Nephron progenitor cell (in vitro differentiated cells): ENCODE measurements at regions not wholly inside any gene's neighbourhood (a gene's known extent, or its start where the extent isn't known, plus 50 kb on each side); places are given as distances from the start of the nearest gene placed in this dataset.

Experiments
- DNase-seq: peaks from one replicate; pipeline ENCODE4 v3.0.0; 2021
- H3K27ac Mint-ChIP-seq: 2 replicates; pipeline ENCODE4 v1.8.0; 2021; ENCODE audit warnings: mild to moderate bottlenecking, moderate library complexity, mixed read lengths
- H3K27me3 Mint-ChIP-seq: 2 replicates; pipeline ENCODE4 v1.8.0; 2021; ENCODE audit warnings: mild to moderate bottlenecking, low read depth, mixed read lengths; ENCODE audit not compliant: poor library complexity
- H3K36me3 Mint-ChIP-seq: 2 replicates; pipeline ENCODE4 v1.8.0; 2021; ENCODE audit warnings: low read depth, mixed read lengths
- H3K4me1 Mint-ChIP-seq: 2 replicates; pipeline ENCODE4 v1.8.0; 2021; ENCODE audit warnings: mixed read lengths
- H3K4me3 Mint-ChIP-seq: 2 replicates; pipeline ENCODE4 v1.8.0; 2021; ENCODE audit warnings: mild to moderate bottlenecking, moderate library complexity, mixed read lengths
- H3K9me3 Mint-ChIP-seq: 2 replicates; pipeline ENCODE4 v1.8.0; 2021; ENCODE audit warnings: mild to moderate bottlenecking, moderate library complexity, mixed read lengths
- CTCF ChIP-seq: fragments of 200-600 bp; sonication (generic); IDR thresholded peaks from 2 replicates; pipeline ENCODE4 v1.5.0; 2021; ENCODE audit warnings: antibody characterized with exemption

DNA sequence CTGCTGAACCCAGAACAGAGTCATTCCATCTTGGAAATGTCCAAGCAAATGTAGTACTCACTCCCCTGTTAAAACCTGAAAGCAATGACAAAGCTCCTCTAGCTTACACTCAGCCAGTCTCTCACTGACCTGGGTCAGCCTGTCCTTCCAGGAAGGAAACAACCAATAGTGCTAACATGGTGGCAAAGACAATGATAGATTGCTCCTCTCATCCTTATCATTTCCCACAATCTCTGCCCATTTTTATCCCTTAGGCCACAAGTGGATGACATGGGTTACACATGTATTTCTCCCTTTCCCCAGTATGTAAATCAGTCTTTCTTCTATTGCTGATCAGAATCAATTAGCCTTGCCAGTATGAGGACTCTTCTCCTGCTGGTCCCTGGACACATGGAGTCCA is 154.6 kb upstream of the SESN3 start:
- DNase-seq: no peak
- Mint-ChIP-seq H3K9me3 (no peaks in the 10 kb centered on the region), H3K27ac (no peak overlapping the region), H3K36me3 (no peaks in the 10 kb centered on the region), H3K4me1 (no peaks in the 10 kb centered on the region), H3K4me3 (no peak overlapping the region), H3K27me3 (peaks cover 7% of the 10 kb centered on the region)
- no peak for TF ChIP-seq CTCF

DNA sequence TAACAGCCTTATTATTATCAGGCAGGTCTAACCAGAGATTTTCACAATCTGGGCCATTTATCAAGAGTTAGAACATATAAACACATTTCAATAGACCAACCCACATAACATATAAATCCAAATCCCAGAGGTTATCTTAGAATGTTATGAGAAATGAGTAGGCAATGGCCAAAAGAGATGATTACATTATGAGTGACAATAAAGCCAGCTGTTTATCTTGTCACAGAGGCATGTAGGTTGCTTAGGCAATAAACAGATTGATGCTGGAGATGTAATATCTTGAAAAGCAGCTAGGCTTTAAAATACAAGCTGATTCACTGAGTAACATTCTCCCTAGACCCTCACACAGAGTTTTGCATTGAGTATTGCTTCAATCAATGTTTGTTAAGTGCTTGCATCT is 148.5 kb upstream of the SESN3 start:
- Mint-ChIP-seq H3K4me1 (peaks cover 26% of the 10 kb centered on the region), H3K9me3 (no peaks in the 10 kb centered on the region), H3K27ac (no peak overlapping the region), H3K36me3 (no peaks in the 10 kb centered on the region), H3K4me3 (no peak overlapping the region), H3K27me3 (peaks cover 4% of the 10 kb centered on the region)
- no peak for DNase-seq
- no peak for TF ChIP-seq CTCF

DNA sequence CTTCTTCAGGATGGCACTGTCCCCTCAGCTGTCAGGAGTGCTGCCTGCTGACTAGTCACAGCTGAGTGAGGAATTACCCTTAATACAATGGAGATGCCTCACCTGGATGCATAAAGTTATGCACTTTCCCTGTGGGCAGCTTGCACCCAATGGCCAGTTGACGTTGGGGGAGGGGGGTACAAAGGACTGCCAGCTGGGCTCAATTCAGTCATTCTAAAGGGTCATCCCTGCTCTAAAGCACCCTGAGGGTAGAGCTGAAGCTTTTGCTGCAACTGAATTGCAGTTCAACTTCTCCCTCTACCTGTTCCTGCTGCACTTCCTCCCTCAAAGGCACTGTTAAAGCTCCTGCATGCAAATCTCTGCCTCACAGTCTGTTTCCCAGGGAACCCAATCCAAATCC is 147.8 kb upstream of the SESN3 start:
- peaks cover 4% of the 10 kb centered on the region for H3K27me3 Mint-ChIP-seq
- no peak for TF ChIP-seq CTCF
- H3K9me3 Mint-ChIP-seq: no peaks in the 10 kb centered on the region
- DNase-seq: no peak
- H3K4me3 Mint-ChIP-seq: no peak overlapping the region
- H3K36me3 Mint-ChIP-seq: no peaks in the 10 kb centered on the region
- peaks cover 26% of the 10 kb centered on the region for H3K4me1 Mint-ChIP-seq
- no peak overlapping the region for H3K27ac Mint-ChIP-seq

- H3K36me3 Mint-ChIP-seq: no peaks in the 10 kb centered on the region
- peaks cover 4% of the 10 kb centered on the region for H3K27me3 Mint-ChIP-seq
- no peak for TF ChIP-seq CTCF
- H3K4me1 Mint-ChIP-seq: peaks cover 26% of the 10 kb centered on the region
- no peaks in the 10 kb centered on the region for H3K9me3 Mint-ChIP-seq
- H3K27ac Mint-ChIP-seq: no peak overlapping the region
- no peak overlapping the region for H3K4me3 Mint-ChIP-seq
- DNase-seq: peak; percentile 17
These were observed 147.1 kb upstream of the SESN3 start for GRCh38 chr11:95378111-95378510.

DNA sequence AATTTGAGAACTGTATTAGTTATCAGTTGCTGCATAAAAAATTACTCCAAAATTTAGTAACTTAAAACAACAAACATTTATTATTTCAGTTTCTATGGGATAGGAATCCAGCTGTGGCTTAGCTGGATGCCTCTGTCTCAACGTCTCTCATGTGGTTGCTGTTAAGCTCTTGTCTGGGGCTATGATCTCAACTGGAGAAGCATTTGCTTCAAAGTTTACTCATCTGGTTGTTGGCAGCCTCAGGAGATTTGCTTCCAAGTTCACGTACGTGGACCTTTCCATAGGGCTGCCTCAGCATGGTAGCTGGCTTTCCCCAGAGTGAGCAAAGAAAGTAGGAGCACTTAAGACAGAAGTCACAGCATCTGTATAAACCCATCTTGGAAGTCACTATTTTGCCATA is 144.9 kb upstream of the SESN3 start:
- TF ChIP-seq CTCF: no peak
- Mint-ChIP-seq H3K27me3 (peaks cover 2% of the 10 kb centered on the region), H3K27ac (no peak overlapping the region), H3K9me3 (no peaks in the 10 kb centered on the region), H3K4me3 (no peak overlapping the region), H3K36me3 (no peaks in the 10 kb centered on the region), H3K4me1 (peaks cover 31% of the 10 kb centered on the region)
- no peak for DNase-seq

- Mint-ChIP-seq H3K27me3 (no peaks in the 10 kb centered on the region), H3K36me3 (no peaks in the 10 kb centered on the region), H3K4me3 (no peak overlapping the region), H3K27ac (no peak overlapping the region), H3K9me3 (no peaks in the 10 kb centered on the region), H3K4me1 (peaks cover 33% of the 10 kb centered on the region)
- TF ChIP-seq CTCF: no peak
- DNase-seq: no peak
These were observed 144.4 kb upstream of the SESN3 start for GRCh38 chr11:95375451-95375850.
